Transverse colon (tissue), 4 donors: ENCODE measurements at regions not wholly inside any gene's neighbourhood (a gene's known extent, or its start where the extent isn't known, plus 50 kb on each side); places are given as distances from the start of the nearest gene placed in this dataset.
A peak's percentile ranks its signal among the peaks of the same experiment; 100 is the strongest.
"Not testable (repeated sequence)": the region's sequence is repeated elsewhere in the genome, so short reads cannot be mapped to it uniquely, and the experiment has no call there.

ENCODE experiments used
- DNase-seq: peaks from one replicate; pipeline ENCODE4 v3.0.0-alpha.2; 2019
- H3K27ac ChIP-seq, 4 donors: fragments of 200-600 bp; sonication (generic); 2 replicates each; pipeline ENCODE4 v1.5.1; 2016 to 2018; ENCODE audit warnings: inconsistent platforms in 4 of 4
- H3K27me3 ChIP-seq: fragments of 200-600 bp; sonication (generic); 2 replicates; pipeline ENCODE4 v1.5.1; 2017; ENCODE audit warnings: inconsistent platforms
- H3K36me3 ChIP-seq, 4 donors: fragments of 200-600 bp; sonication (generic); 2 replicates each; pipeline ENCODE4 v1.5.1; 2017 to 2019; ENCODE audit warnings: inconsistent platforms in 4 of 4
- H3K4me1 ChIP-seq, 4 donors: fragments of 200-600 bp; sonication (generic); 2 replicates each; pipeline ENCODE4 v1.5.1; 2017 to 2020; ENCODE audit warnings: inconsistent platforms in 4 of 4
- H3K4me3 ChIP-seq, 4 donors: fragments of 200-600 bp; sonication (generic); 1 replicate in 1 of 4; 2 replicates in 3 of 4; pipeline versions ENCODE4 v1.5.1 to v1.6.1; 2017 to 2019; ENCODE audit warnings: inconsistent platforms in 4 of 4
- H3K9me3 ChIP-seq, 2 donors: fragments of 200-600 bp; sonication (generic); 2 replicates each; pipeline ENCODE4 v1.5.1; 2017 to 2019; ENCODE audit warnings: inconsistent platforms in 2 of 2
- EP300 ChIP-seq: sonication (generic); formaldehyde crosslinking; IDR thresholded peaks from one replicate; pipeline ENCODE4 v1.6.1; 2017; ENCODE audit warnings: antibody characterized with exemption, low read depth
- POLR2A ChIP-seq: fragments of 450-650 bp; IDR thresholded peaks from one replicate; pipeline ENCODE4 v1.6.1; 2016; ENCODE audit warnings: antibody characterized with exemption, mild to moderate bottlenecking, moderate library complexity
- POLR2AphosphoS5 ChIP-seq, 3 donors: sonication (generic); formaldehyde crosslinking; IDR thresholded peaks; one replicate each; pipeline ENCODE4 v1.6.1; 2016; ENCODE audit warnings: antibody characterized with exemption in 3 of 3
- WGBS, 2 donors: methylation state at CpG; one replicate each; pipeline ENCODE4 v1.1.5; 2018; ENCODE audit warnings: low coverage in 1 of 2; 5-methylcytosine and 5-hydroxymethylcytosine counted together
- in situ Hi-C, 4 donors: fragments of 200-750 bp; cut with MboI; loops; one replicate each; pipeline versions ENCODE4 v1.15.0 to v1.15.1; 2017; ENCODE audit warnings: low sequenced_read_pairs in 3 of 4, low pct_ligation_motif_present in 1 of 4, low pct_unique_long_range_greater_than_20kb in 1 of 4
- intact Hi-C: fragments of 100-400 bp; cut with DNase I; formaldehyde crosslinking; loops from one replicate; pipeline ENCODE4 v1.15.1; 2023; ENCODE audit warnings: low total_unique reads
- TF ChIP-seq, protein P1 (sequence below), 5 experiments: fragments of 200-600 bp in 3 of 5; fragments of 450-650 bp in 2 of 5; sonication (generic) in 3 of 5; IDR thresholded peaks; 1 replicate in 2 of 5; 2 replicates in 3 of 5; pipeline ENCODE4 v1.5.1; 2016 to 2017; ENCODE audit warnings: antibody characterized with exemption in 5 of 5, inconsistent platforms in 3 of 5, mild to moderate bottlenecking in 2 of 5, moderate library complexity in 1 of 5

DNA sequence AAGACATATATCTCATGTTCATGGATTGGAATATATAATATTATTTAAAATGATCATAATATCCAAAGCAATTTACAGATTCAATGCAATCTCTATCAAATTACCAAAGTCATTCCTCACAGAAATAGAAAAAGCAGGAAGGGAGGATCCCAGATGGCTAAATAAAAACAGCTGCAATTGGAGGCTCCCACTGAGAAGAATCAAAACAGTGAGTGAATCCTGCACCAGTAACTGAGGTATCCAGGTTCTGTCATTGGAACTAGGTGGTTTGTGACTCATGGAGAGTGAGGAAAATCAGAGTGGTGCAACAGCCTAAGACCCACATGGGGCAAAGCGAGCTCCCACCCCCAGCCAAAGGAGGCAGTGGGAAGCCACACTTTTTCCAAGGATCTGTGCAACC lies 128.4 kb downstream of the MTERF1 start:
- no peak for TF ChIP-seq POLR2AphosphoS5 (IDR thresholded peaks at IDR 0.05)
- TF ChIP-seq, protein P1, sequence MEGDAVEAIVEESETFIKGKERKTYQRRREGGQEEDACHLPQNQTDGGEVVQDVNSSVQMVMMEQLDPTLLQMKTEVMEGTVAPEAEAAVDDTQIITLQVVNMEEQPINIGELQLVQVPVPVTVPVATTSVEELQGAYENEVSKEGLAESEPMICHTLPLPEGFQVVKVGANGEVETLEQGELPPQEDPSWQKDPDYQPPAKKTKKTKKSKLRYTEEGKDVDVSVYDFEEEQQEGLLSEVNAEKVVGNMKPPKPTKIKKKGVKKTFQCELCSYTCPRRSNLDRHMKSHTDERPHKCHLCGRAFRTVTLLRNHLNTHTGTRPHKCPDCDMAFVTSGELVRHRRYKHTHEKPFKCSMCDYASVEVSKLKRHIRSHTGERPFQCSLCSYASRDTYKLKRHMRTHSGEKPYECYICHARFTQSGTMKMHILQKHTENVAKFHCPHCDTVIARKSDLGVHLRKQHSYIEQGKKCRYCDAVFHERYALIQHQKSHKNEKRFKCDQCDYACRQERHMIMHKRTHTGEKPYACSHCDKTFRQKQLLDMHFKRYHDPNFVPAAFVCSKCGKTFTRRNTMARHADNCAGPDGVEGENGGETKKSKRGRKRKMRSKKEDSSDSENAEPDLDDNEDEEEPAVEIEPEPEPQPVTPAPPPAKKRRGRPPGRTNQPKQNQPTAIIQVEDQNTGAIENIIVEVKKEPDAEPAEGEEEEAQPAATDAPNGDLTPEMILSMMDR (IDR thresholded peaks at IDR 0.05), result no peak
- TF ChIP-seq EP300, result no peak
- no peak for TF ChIP-seq POLR2A
- DNase-seq, result no peak
- Histone ChIP-seq H3K27ac (no peak overlapping the region), H3K9me3 (peaks cover 0 to 7% of the 10 kb centered on the region in 2 donors), H3K4me1 (peaks cover 0 to 7% (median 0%) of the 10 kb centered on the region in 4 donors), H3K36me3 (no peaks in the 10 kb centered on the region), H3K4me3 (no peak overlapping the region), H3K27me3 (no peaks in the 10 kb centered on the region)
- in situ Hi-C loops (no loop called here), intact Hi-C loops (no loop called here)
- WGBS, 2 donors, result 73% methylated on average over 1 of the region's 1 CpG; no CpG with 5 or more reads in 1 of the 2 donors

DNA sequence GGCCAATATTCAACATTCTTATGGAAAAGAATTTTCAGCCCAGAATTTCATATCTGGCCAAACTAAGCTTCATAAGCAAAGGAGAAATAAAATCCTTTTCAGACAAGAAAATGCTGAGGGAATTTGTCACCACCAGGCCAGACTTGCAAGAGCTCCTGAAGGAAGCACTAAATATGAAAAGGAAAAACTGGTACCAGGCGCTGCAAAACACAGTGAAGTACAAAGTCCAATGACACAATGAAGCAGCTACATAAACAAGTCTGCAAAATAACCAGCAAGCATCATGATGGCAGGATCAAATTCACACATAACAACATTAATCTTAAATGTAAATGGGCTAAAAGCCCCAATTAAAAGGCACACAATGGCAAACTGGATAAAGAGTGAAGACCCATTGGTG lies 126.2 kb downstream of the MTERF1 start:
- in situ Hi-C loops, DNase-seq: not testable (repeated sequence)

DNA sequence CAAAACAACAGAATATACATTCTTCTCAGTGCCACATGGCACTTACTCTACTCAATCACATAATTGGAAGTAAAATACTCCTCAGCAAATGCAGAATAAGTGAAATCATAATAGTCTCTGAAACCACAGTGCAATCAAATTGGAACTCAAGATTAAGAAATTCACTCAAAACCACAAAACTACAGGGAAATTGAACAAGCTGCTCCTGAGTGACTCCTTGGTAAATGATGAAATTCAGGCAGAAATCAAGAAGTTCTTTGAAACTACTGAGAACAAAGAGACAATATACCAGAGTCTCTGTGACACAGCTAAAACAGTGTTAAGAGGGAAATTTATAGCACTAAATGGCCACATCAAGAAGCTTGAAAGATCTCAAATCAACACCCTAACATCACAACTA lies 125.4 kb downstream of the MTERF1 start:
- H3K27ac ChIP-seq, DNase-seq, H3K4me3 ChIP-seq, H3K9me3 ChIP-seq, H3K27me3 ChIP-seq, in situ Hi-C loops, H3K36me3 ChIP-seq, intact Hi-C loops: not testable (repeated sequence)
- H3K4me1 ChIP-seq, result peaks cover 0 to 15% (median 6%) of the 10 kb centered on the region in 4 donors

More for the DNA sequence above, 126.2 kb downstream of the MTERF1 start:
- WGBS, 2 donors, result 42 to 50% methylated on average over 1 of the region's 1 CpG
- intact Hi-C loops, H3K36me3 ChIP-seq, H3K4me3 ChIP-seq, H3K27me3 ChIP-seq, H3K9me3 ChIP-seq, H3K27ac ChIP-seq: not testable (repeated sequence)
- peaks cover 0 to 11% (median 3%) of the 10 kb centered on the region in 4 donors for H3K4me1 ChIP-seq

DNA sequence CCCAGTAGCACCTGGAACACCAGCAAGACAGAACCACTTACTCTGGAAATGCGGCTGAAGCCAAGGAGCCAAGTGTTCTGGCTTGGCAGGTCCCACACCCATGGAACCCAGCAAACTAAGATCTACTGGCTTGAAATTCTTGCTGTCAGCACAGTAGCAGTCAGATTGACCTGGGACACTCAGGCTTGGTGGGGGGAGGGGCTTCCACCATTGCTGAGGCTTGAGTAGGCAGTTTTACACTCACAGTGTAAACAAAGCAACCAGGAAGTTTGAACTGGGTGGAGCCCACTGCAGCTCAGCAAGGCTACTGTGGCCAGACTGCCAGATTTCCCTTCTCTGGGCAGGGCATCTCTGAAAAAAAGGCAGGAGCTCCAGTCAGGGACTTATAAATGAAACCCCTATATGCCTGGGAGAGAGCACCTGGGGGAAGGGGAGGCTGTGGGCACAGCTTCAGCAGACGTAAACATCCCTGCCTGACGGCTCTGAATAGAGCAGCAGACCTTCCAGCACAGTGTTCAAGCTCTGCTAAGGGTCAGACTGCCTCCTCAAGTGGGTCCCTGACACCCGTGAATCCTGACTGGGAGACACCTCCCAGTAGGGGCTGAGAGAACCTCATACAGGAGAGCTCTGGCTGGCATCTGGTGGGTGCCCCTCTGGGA lies 121.2 kb downstream of the MTERF1 start:
- H3K27ac ChIP-seq, result peak overlapping the region; percentile 52 to 71 (median 62)
- intact Hi-C loops, result no loop called here
- 20 to 32% methylated on average over 1 to 4 of the region's 4 CpGs for WGBS, 2 donors

DNA sequence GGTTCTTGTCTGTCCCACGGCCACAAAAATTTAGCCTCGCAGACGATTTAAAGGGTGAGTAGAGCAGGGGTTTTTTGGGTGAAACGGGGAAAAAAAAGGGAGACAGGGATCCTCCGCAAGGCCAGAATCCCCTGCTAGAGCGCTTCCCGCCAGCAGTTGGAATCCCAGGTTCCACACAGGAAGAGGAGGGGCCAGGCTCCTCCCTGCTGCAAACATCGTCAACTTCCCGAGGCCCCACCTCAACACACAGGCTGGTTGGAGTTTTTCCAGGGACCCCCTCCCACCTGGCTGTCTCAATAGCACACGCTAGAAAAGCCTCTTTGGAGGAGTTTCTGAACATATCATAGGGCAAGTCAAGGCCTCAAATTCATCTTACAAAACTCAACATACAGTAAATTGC lies 112.7 kb downstream of the MTERF1 start:
- no peak for TF ChIP-seq EP300
- TF ChIP-seq POLR2AphosphoS5 (IDR thresholded peaks at IDR 0.05), result no peak
- TF ChIP-seq, protein P1 (IDR thresholded peaks at IDR 0.05), result no peak
- TF ChIP-seq POLR2A, result no peak
- Histone ChIP-seq H3K27ac (no peak overlapping the region), H3K9me3 (peaks cover 0 to 5% of the 10 kb centered on the region in 2 donors), H3K4me3 (no peak overlapping the region), H3K36me3 (no peaks in the 10 kb centered on the region), H3K4me1 (peaks cover 0 to 13% (median 2%) of the 10 kb centered on the region in 4 donors), H3K27me3 (no peaks in the 10 kb centered on the region)
- in situ Hi-C loops (no loop called here), intact Hi-C loops (no loop called here)
- WGBS, 2 donors, result 87 to 100% methylated on average over 1 to 10 of the region's 10 CpGs
- no peak for DNase-seq

More for the DNA sequence above, 121.2 kb downstream of the MTERF1 start:
- peaks cover 0 to 13% of the 10 kb centered on the region in 2 donors for H3K9me3 ChIP-seq
- H3K4me1 ChIP-seq, result peaks cover 0 to 11% (median 6%) of the 10 kb centered on the region in 4 donors
- DNase-seq, result peak; percentile 93
- in situ Hi-C loops, result no loop called here
- TF ChIP-seq POLR2AphosphoS5 (IDR thresholded peaks at IDR 0.05) (peak in 1 of 3 donors; percentile 32), POLR2A (no peak)
- no peaks in the 10 kb centered on the region for H3K27me3 ChIP-seq
- H3K36me3 ChIP-seq, result no peaks in the 10 kb centered on the region
- H3K4me3 ChIP-seq, result no peak overlapping the region
